T follicular helper cell (primary cell): ENCODE measurements at regions not wholly inside any gene's neighbourhood (a gene's known extent, or its start where the extent isn't known, plus 50 kb on each side); places are given as distances from the start of the nearest gene placed in this dataset.
"Not testable (repeated sequence)": the region's sequence is repeated elsewhere in the genome, so short reads cannot be mapped to it uniquely, and the experiment has no call there.

Experiments used
- DNase-seq: peaks from one replicate; pipeline ENCODE4 v3.0.0-alpha.2; 2020; ENCODE audit warnings: low read depth

GRCh38 chr12:131250028-131250950 lies 296.6 kb downstream of the ADGRD1 start:
- DNase-seq = no peak

GRCh38 chr12:131250951-131251315 lies 297.2 kb downstream of the ADGRD1 start:
- DNase-seq = no peak

GRCh38 chr12:131251336-131252101 lies 297.8 kb downstream of the ADGRD1 start:
- no peak for DNase-seq

GRCh38 chr12:131253376-131254026 lies 299.8 kb downstream of the ADGRD1 start:
- DNase-seq = no peak

GRCh38 chr12:131254374-131254773 lies 300.7 kb downstream of the ADGRD1 start:
- DNase-seq = no peak

- DNase-seq = no peak
Measured at GRCh38 chr12:131258398-131258797, 304.7 kb downstream of the ADGRD1 start.

GRCh38 chr12:131260251-131260905 lies 306.7 kb downstream of the ADGRD1 start:
- no peak for DNase-seq

- DNase-seq = no peak
Measured at GRCh38 chr12:131260954-131261353, 307.2 kb downstream of the ADGRD1 start.

GRCh38 chr12:131261906-131262305 lies 308.2 kb downstream of the ADGRD1 start:
- no peak for DNase-seq

GRCh38 chr12:131263626-131264025 lies 309.9 kb downstream of the ADGRD1 start:
- DNase-seq = no peak

GRCh38 chr12:131264635-131265034 lies 310.9 kb downstream of the ADGRD1 start:
- no peak for DNase-seq

GRCh38 chr12:131266591-131267467 lies 313.1 kb downstream of the ADGRD1 start:
- DNase-seq = no peak

GRCh38 chr12:131267576-131267975 lies 313.9 kb downstream of the ADGRD1 start:
- DNase-seq = no peak

- not testable (repeated sequence) for DNase-seq
Measured at GRCh38 chr12:131268123-131268522, 314.4 kb downstream of the ADGRD1 start.

GRCh38 chr12:131268571-131268970 lies 314.9 kb downstream of the ADGRD1 start:
- not testable (repeated sequence) for DNase-seq

GRCh38 chr12:131269551-131269950 lies 315.8 kb downstream of the ADGRD1 start:
- DNase-seq = no peak

- not testable (repeated sequence) for DNase-seq
Measured at GRCh38 chr12:131269977-131270376, 316.3 kb downstream of the ADGRD1 start.

- DNase-seq = no peak
Measured at GRCh38 chr12:131271724-131272123, 318.0 kb downstream of the ADGRD1 start.

GRCh38 chr12:131272283-131272814 lies 318.6 kb downstream of the ADGRD1 start:
- not testable (repeated sequence) for DNase-seq

GRCh38 chr12:131273291-131273845 lies 319.7 kb downstream of the ADGRD1 start:
- DNase-seq = no peak
